Thyroid gland (tissue), 4 donors: ENCODE measurements at regions not wholly inside any gene's neighbourhood (a gene's known extent, or its start where the extent isn't known, plus 50 kb on each side); places are given as distances from the start of the nearest gene placed in this dataset.

Experiments
- DNase-seq, 2 donors: peaks; one replicate each; pipeline ENCODE4 v3.0.0-alpha.2; 2019
- H3K27ac ChIP-seq, 3 donors: fragments of 200-600 bp; sonication (generic); 1 replicate in 2 of 3; 2 replicates in 1 of 3; pipeline ENCODE4 v1.5.1; 2016 to 2019; ENCODE audit warnings: mild to moderate bottlenecking in 1 of 3, moderate library complexity in 1 of 3
- H3K27me3 ChIP-seq: fragments of 200-600 bp; sonication (generic); one replicate; pipeline ENCODE4 v1.5.1; 2019
- H3K36me3 ChIP-seq, 2 donors: fragments of 200-600 bp; sonication (generic); one replicate each; pipeline ENCODE4 v1.5.1; 2016 to 2019
- H3K4me1 ChIP-seq, 2 donors: fragments of 200-600 bp; sonication (generic); one replicate each; pipeline ENCODE4 v1.5.1; 2017 to 2019
- H3K4me3 ChIP-seq, 3 donors: fragments of 200-600 bp; sonication (generic); replicated peaks in 1 of 3; 1 replicate in 2 of 3; 2 replicates in 1 of 3; pipeline ENCODE4 v1.5.1; 2016; ENCODE audit warnings: mild to moderate bottlenecking in 1 of 3
- H3K9me3 ChIP-seq: fragments of 200-600 bp; sonication (generic); one replicate; pipeline ENCODE4 v1.5.1; 2017
- CTCF ChIP-seq, 6 experiments: fragments of 200-600 bp in 3 of 6; fragments of 450-650 bp in 3 of 6; sonication (generic) in 3 of 6; IDR thresholded peaks; one replicate each; pipeline ENCODE4 v1.5.1; 2016 to 2019; ENCODE audit warnings: antibody characterized with exemption in 6 of 6, mild to moderate bottlenecking in 2 of 6, inconsistent platforms in 1 of 6, moderate library complexity in 1 of 6
- POLR2A ChIP-seq, 2 donors: fragments of 450-650 bp; IDR thresholded peaks; one replicate each; pipeline ENCODE4 v1.6.1; 2017; ENCODE audit warnings: antibody characterized with exemption in 2 of 2, mild to moderate bottlenecking in 2 of 2, moderate library complexity in 1 of 2
- WGBS, 2 donors: methylation state at CpG; one replicate each; pipeline ENCODE4 v1.1.5; 2017; 5-methylcytosine and 5-hydroxymethylcytosine counted together
- intact Hi-C: fragments of 100-400 bp; cut with DNase I; formaldehyde crosslinking; loops from one replicate; pipeline ENCODE4 v1.15.1; 2023

DNA sequence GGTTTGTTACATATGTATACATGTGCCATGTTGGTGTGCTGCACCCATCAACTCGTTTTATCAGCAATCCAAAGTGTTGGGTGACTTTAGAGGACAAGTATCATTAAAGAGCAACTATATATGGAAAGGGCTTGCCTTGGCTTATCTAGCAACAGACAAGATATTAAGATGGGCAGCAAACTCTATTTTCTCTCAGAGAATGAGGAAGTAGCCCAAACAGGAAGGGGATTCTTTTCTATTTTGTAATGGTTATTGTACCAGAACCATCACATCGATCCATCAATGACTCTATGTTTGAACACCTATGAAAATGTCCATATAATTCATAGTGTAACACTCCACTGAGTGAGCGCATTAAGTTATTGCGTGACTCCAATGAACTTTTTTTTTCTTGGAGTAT is 260.1 kb upstream of the SLC24A2 start:
- Histone ChIP-seq H3K4me3 (no peak overlapping the region), H3K27me3 (no peaks in the 10 kb centered on the region), H3K9me3 (no peaks in the 10 kb centered on the region), H3K4me1 (no peaks in the 10 kb centered on the region), H3K36me3 (no peaks in the 10 kb centered on the region), H3K27ac (no peak overlapping the region)
- WGBS, 2 donors = 91 to 93% methylated on average over 4 of the region's 4 CpGs
- DNase-seq = no peak
- TF ChIP-seq POLR2A (IDR thresholded peaks at IDR 0.05) = no peak
- TF ChIP-seq CTCF (IDR thresholded peaks at IDR 0.05) = no peak
- intact Hi-C loops = no loop called here

- DNase-seq = no peak
- H3K27me3 ChIP-seq = no peaks in the 10 kb centered on the region
- H3K9me3 ChIP-seq = no peaks in the 10 kb centered on the region
- H3K27ac ChIP-seq = no peak overlapping the region
- intact Hi-C loops = no loop called here
- 58 to 91% methylated on average over 2 of the region's 2 CpGs for WGBS, 2 donors
- H3K4me3 ChIP-seq = no peak overlapping the region
- H3K36me3 ChIP-seq = no peaks in the 10 kb centered on the region
- TF ChIP-seq CTCF (IDR thresholded peaks at IDR 0.05) = no peak
- TF ChIP-seq POLR2A (IDR thresholded peaks at IDR 0.05) = no peak
- no peaks in the 10 kb centered on the region for H3K4me1 ChIP-seq
These were observed 259.6 kb upstream of the SLC24A2 start for GRCh38 chr9:20048437-20048836.

DNA sequence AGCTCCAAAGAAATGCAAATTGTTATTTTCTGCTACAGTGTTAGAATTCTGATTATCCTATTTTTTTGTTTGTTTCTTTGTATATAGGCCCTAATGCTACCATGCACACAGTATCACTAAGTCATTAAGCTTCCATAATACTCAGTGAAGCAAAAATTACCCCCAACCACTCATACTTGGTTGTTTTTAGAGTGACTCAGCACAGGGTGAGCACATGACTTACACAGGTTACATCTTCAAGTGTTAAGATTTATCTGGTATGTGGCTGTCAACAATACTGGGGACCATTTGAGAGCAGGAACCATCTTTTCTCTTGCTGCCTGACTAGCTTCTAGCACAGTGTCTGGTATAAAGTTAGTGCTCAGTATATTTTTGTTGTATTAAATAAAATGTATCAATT is 255.8 kb upstream of the SLC24A2 start:
- peaks cover 4 to 9% of the 10 kb centered on the region in 2 donors for H3K4me1 ChIP-seq
- TF ChIP-seq CTCF (IDR thresholded peaks at IDR 0.05) (no peak), POLR2A (IDR thresholded peaks at IDR 0.05) (no peak)
- no peaks in the 10 kb centered on the region for H3K9me3 ChIP-seq
- no peak for DNase-seq
- no peak overlapping the region for H3K27ac ChIP-seq
- intact Hi-C loops = no loop called here
- no peak overlapping the region for H3K4me3 ChIP-seq
- no peaks in the 10 kb centered on the region for H3K36me3 ChIP-seq
- no peaks in the 10 kb centered on the region for H3K27me3 ChIP-seq

DNA sequence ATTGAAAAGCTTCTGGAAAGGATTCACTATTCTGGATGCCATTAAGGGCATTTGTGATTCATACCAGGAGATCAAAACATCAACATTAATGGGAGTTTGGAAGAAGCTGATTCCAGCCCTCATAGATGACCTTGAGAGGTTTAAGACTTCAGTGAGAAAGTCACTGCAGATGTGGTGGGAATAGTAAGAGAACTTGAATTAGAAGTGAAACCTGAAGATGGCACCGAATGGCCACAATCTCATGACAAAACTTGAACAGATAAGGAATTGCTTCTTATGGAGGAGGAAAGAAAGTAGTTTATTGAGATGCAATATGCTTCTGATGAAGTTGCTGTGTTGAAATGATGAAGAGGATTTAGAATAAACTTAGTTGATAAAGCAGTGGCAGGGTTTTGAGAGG is 254.6 kb upstream of the SLC24A2 start:
- Histone ChIP-seq H3K4me1 (peaks cover 4 to 9% of the 10 kb centered on the region in 2 donors), H3K27ac (no peak overlapping the region), H3K27me3 (no peaks in the 10 kb centered on the region), H3K36me3 (no peaks in the 10 kb centered on the region), H3K9me3 (no peaks in the 10 kb centered on the region), H3K4me3 (no peak overlapping the region)
- TF ChIP-seq CTCF (IDR thresholded peaks at IDR 0.05) (no peak), POLR2A (IDR thresholded peaks at IDR 0.05) (no peak)
- DNase-seq = no peak
- intact Hi-C loops = no loop called here
- 92 to 94% methylated on average over 1 of the region's 1 CpG for WGBS, 2 donors

GRCh38 chr9:20043035-20043434 is 254.2 kb upstream of the SLC24A2 start:
- 84 to 90% methylated on average over 3 of the region's 3 CpGs for WGBS, 2 donors
- Histone ChIP-seq H3K4me3 (no peak overlapping the region), H3K27ac (no peak overlapping the region), H3K9me3 (no peaks in the 10 kb centered on the region), H3K4me1 (peaks cover 4 to 9% of the 10 kb centered on the region in 2 donors), H3K27me3 (no peaks in the 10 kb centered on the region), H3K36me3 (no peaks in the 10 kb centered on the region)
- TF ChIP-seq CTCF (IDR thresholded peaks at IDR 0.05) = no peak
- no peak for TF ChIP-seq POLR2A (IDR thresholded peaks at IDR 0.05)
- intact Hi-C loops = no loop called here
- DNase-seq = no peak
